ENCODE measurements at regions not wholly inside any gene's neighbourhood (a gene's known extent, or its start where the extent isn't known, plus 50 kb on each side); places are given as distances from the start of the nearest gene placed in this dataset.
"Not testable (repeated sequence)": the region's sequence is repeated elsewhere in the genome, so short reads cannot be mapped to it uniquely, and the experiment has no call there.

GRCh38 chr5:27818888-27819287, 780.5 kb upstream of the CDH9 start:
- H3K36me3 ChIP-seq = no peaks in the 10 kb centered on the region
- no peak for DNase-seq
- no peaks in the 10 kb centered on the region for H3K27me3 ChIP-seq
- H3K9me3 ChIP-seq = no peaks in the 10 kb centered on the region
- no peak overlapping the region for H3K4me3 ChIP-seq

GRCh38 chr5:27814983-27815382, 776.6 kb upstream of the CDH9 start:
- no peaks in the 10 kb centered on the region for H3K9me3 ChIP-seq
- DNase-seq = no peak
- H3K27me3 ChIP-seq = no peaks in the 10 kb centered on the region
- H3K36me3 ChIP-seq = no peaks in the 10 kb centered on the region
- no peak overlapping the region for H3K4me3 ChIP-seq

- Histone ChIP-seq H3K9me3 (no peaks in the 10 kb centered on the region), H3K36me3 (no peaks in the 10 kb centered on the region), H3K27me3 (no peaks in the 10 kb centered on the region), H3K4me3 (no peak overlapping the region)
- DNase-seq = no peak
Measured at GRCh38 chr5:27814286-27814685, 775.9 kb upstream of the CDH9 start.

GRCh38 chr5:27810458-27810857, 772.1 kb upstream of the CDH9 start:
- Histone ChIP-seq H3K27me3 (no peaks in the 10 kb centered on the region), H3K9me3 (no peaks in the 10 kb centered on the region), H3K4me3 (no peak overlapping the region), H3K36me3 (no peaks in the 10 kb centered on the region)
- DNase-seq = no peak

GRCh38 chr5:27797220-27797619, 758.8 kb upstream of the CDH9 start:
- H3K4me3 ChIP-seq = no peak overlapping the region
- no peaks in the 10 kb centered on the region for H3K9me3 ChIP-seq
- no peaks in the 10 kb centered on the region for H3K36me3 ChIP-seq
- DNase-seq = no peak
- H3K27me3 ChIP-seq = no peaks in the 10 kb centered on the region

GRCh38 chr5:27788184-27788583, 749.8 kb upstream of the CDH9 start:
- H3K4me3 ChIP-seq = no peak overlapping the region
- H3K27me3 ChIP-seq = no peaks in the 10 kb centered on the region
- H3K36me3 ChIP-seq = no peaks in the 10 kb centered on the region
- H3K9me3 ChIP-seq = no peaks in the 10 kb centered on the region
- no peak for DNase-seq

GRCh38 chr5:27784317-27784716, 745.9 kb upstream of the CDH9 start:
- DNase-seq = no peak
- no peak overlapping the region for H3K4me3 ChIP-seq
- no peaks in the 10 kb centered on the region for H3K36me3 ChIP-seq
- no peaks in the 10 kb centered on the region; the same call in 1 of the 2 replicates for H3K9me3 ChIP-seq
- no peaks in the 10 kb centered on the region for H3K27me3 ChIP-seq

GRCh38 chr5:27778121-27778520, 739.7 kb upstream of the CDH9 start:
- no peak for DNase-seq
- Histone ChIP-seq H3K36me3 (no peaks in the 10 kb centered on the region), H3K4me3 (no peak overlapping the region), H3K27me3 (no peaks in the 10 kb centered on the region), H3K9me3 (no peaks in the 10 kb centered on the region; the same call in 1 of the 2 replicates)

- Histone ChIP-seq H3K4me3 (no peak overlapping the region), H3K36me3 (no peaks in the 10 kb centered on the region)
- DNase-seq = no peak
Measured at GRCh38 chr5:27773636-27774035, 735.2 kb upstream of the CDH9 start.

GRCh38 chr5:27773166-27773565, 734.8 kb upstream of the CDH9 start:
- Histone ChIP-seq H3K4me3 (no peak overlapping the region), H3K9me3 (no peaks in the 10 kb centered on the region), H3K36me3 (no peaks in the 10 kb centered on the region), H3K27me3 (no peaks in the 10 kb centered on the region)
- DNase-seq = no peak

More at GRCh38 chr5:27773636-27774035, 735.2 kb upstream of the CDH9 start:
- no peaks in the 10 kb centered on the region for H3K27me3 ChIP-seq
- no peaks in the 10 kb centered on the region for H3K9me3 ChIP-seq

GRCh38 chr5:27769748-27770402, 731.5 kb upstream of the CDH9 start:
- Histone ChIP-seq H3K36me3 (no peaks in the 10 kb centered on the region), H3K4me3 (no peak overlapping the region), H3K9me3 (no peaks in the 10 kb centered on the region), H3K27me3 (no peaks in the 10 kb centered on the region)
- no peak for DNase-seq

GRCh38 chr5:27748847-27749246, 710.5 kb upstream of the CDH9 start:
- DNase-seq = no peak
- H3K9me3 ChIP-seq = peaks cover 8% of the 10 kb centered on the region
- H3K36me3 ChIP-seq = no peaks in the 10 kb centered on the region
- no peaks in the 10 kb centered on the region for H3K27me3 ChIP-seq
- no peak overlapping the region for H3K4me3 ChIP-seq

- H3K9me3 ChIP-seq, H3K36me3 ChIP-seq, H3K27me3 ChIP-seq, DNase-seq, H3K4me3 ChIP-seq: not testable (repeated sequence)
Measured at GRCh38 chr5:27743383-27743979, 705.1 kb upstream of the CDH9 start.

GRCh38 chr5:27742805-27743204, 704.4 kb upstream of the CDH9 start:
- no peaks in the 10 kb centered on the region for H3K27me3 ChIP-seq
- no peaks in the 10 kb centered on the region for H3K36me3 ChIP-seq
- no peak overlapping the region for H3K4me3 ChIP-seq
- no peak for DNase-seq
- no peaks in the 10 kb centered on the region for H3K9me3 ChIP-seq

- Histone ChIP-seq H3K4me3 (no peak overlapping the region), H3K9me3 (no peaks in the 10 kb centered on the region), H3K36me3 (no peaks in the 10 kb centered on the region), H3K27me3 (no peaks in the 10 kb centered on the region)
- DNase-seq = no peak
Measured at GRCh38 chr5:27734838-27735237, 696.5 kb upstream of the CDH9 start.

- no peaks in the 10 kb centered on the region for H3K9me3 ChIP-seq
- no peaks in the 10 kb centered on the region for H3K36me3 ChIP-seq
- no peak for DNase-seq
- no peak overlapping the region for H3K4me3 ChIP-seq
- H3K27me3 ChIP-seq = no peaks in the 10 kb centered on the region
Measured at GRCh38 chr5:27733237-27733636, 694.9 kb upstream of the CDH9 start.

- no peaks in the 10 kb centered on the region for H3K27me3 ChIP-seq
- no peaks in the 10 kb centered on the region for H3K36me3 ChIP-seq
- DNase-seq = no peak
- H3K4me3 ChIP-seq = no peak overlapping the region
- no peaks in the 10 kb centered on the region for H3K9me3 ChIP-seq
Measured at GRCh38 chr5:27727254-27727653, 688.9 kb upstream of the CDH9 start.

- DNase-seq = no peak
- Histone ChIP-seq H3K4me3 (no peak overlapping the region), H3K27me3 (no peaks in the 10 kb centered on the region), H3K36me3 (no peaks in the 10 kb centered on the region), H3K9me3 (peaks cover 1% of the 10 kb centered on the region; the same call in 1 of the 2 replicates)
Measured at GRCh38 chr5:27722337-27722736, 684.0 kb upstream of the CDH9 start.

Data from MG63 (cell line).